ENCODE measurements at regions not wholly inside any gene's neighbourhood (a gene's known extent, or its start where the extent isn't known, plus 50 kb on each side); places are given as distances from the start of the nearest gene placed in this dataset.

DNA sequence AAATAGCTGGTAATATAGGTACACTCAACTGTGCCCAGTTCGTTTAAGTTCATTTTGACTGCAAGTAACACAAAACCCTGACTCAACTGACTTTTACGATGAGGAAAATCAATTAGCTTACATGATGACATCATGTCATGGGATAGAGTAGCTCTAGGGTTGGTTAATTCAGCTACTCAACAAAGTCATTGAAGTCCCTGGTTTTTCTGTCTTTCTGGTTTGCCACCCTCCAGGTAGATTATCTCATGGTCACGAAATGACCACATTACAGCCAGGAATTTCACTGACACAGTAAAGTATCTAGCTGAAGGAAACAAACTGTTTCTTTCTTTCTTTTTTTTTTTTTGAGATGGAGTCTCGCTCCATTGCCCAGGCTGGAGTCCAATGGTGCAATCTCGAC, 68.5 kb upstream of the FUT8 start:
- TF ChIP-seq, protein P1, sequence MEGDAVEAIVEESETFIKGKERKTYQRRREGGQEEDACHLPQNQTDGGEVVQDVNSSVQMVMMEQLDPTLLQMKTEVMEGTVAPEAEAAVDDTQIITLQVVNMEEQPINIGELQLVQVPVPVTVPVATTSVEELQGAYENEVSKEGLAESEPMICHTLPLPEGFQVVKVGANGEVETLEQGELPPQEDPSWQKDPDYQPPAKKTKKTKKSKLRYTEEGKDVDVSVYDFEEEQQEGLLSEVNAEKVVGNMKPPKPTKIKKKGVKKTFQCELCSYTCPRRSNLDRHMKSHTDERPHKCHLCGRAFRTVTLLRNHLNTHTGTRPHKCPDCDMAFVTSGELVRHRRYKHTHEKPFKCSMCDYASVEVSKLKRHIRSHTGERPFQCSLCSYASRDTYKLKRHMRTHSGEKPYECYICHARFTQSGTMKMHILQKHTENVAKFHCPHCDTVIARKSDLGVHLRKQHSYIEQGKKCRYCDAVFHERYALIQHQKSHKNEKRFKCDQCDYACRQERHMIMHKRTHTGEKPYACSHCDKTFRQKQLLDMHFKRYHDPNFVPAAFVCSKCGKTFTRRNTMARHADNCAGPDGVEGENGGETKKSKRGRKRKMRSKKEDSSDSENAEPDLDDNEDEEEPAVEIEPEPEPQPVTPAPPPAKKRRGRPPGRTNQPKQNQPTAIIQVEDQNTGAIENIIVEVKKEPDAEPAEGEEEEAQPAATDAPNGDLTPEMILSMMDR (IDR thresholded peaks at IDR 0.05) = no peak
- no peak for TF ChIP-seq POLR2A (IDR thresholded peaks at IDR 0.05)
